NCI-H1105 treated with DMSO at 0.1 percent for 48 hours (cell line): ENCODE measurements at regions not wholly inside any gene's neighbourhood (a gene's known extent, or its start where the extent isn't known, plus 50 kb on each side); places are given as distances from the start of the nearest gene placed in this dataset.
"Not testable (repeated sequence)": the region's sequence is repeated elsewhere in the genome, so short reads cannot be mapped to it uniquely, and the experiment has no call there.

Experiments used
- DNase-seq: peaks from one replicate; lab custom pipeline; 2025; lab: John Stamatoyannopoulos, UW

- no peak for DNase-seq
Measured at GRCh38 chr6:106746652-106747051, 117.3 kb downstream of the QRSL1 start.

GRCh38 chr6:106745824-106746582 is 116.6 kb downstream of the QRSL1 start:
- DNase-seq, result no peak

GRCh38 chr6:106745197-106745770 is 115.9 kb downstream of the QRSL1 start:
- peak; percentile 37 for DNase-seq

GRCh38 chr6:106744781-106745180 is 115.4 kb downstream of the QRSL1 start:
- DNase-seq, result no peak

- DNase-seq, result not testable (repeated sequence)
Measured at GRCh38 chr6:106744029-106744428, 114.7 kb downstream of the QRSL1 start.

- DNase-seq, result no peak
Measured at GRCh38 chr6:106743612-106744011, 114.2 kb downstream of the QRSL1 start.

- no peak for DNase-seq
Measured at GRCh38 chr6:106740287-106740686, 110.9 kb downstream of the QRSL1 start.

GRCh38 chr6:106739387-106739786 is 110.0 kb downstream of the QRSL1 start:
- DNase-seq, result no peak

- no peak for DNase-seq
Measured at GRCh38 chr6:106736502-106736901, 107.1 kb downstream of the QRSL1 start.

- no peak for DNase-seq
Measured at GRCh38 chr6:106735828-106736227, 106.5 kb downstream of the QRSL1 start.

- DNase-seq, result no peak
Measured at GRCh38 chr6:106735136-106735633, 105.8 kb downstream of the QRSL1 start.

- no peak for DNase-seq
Measured at GRCh38 chr6:106733386-106733785, 104.0 kb downstream of the QRSL1 start.

GRCh38 chr6:106732376-106732940 is 103.1 kb downstream of the QRSL1 start:
- no peak for DNase-seq

GRCh38 chr6:106731843-106732160 is 102.4 kb downstream of the QRSL1 start:
- no peak for DNase-seq

GRCh38 chr6:106731144-106731842 is 101.9 kb downstream of the QRSL1 start:
- no peak for DNase-seq

- DNase-seq, result no peak
Measured at GRCh38 chr6:106730718-106731117, 101.3 kb downstream of the QRSL1 start.

GRCh38 chr6:106730264-106730663 is 100.9 kb downstream of the QRSL1 start:
- no peak for DNase-seq

GRCh38 chr6:106729841-106730240 is 100.5 kb downstream of the QRSL1 start:
- DNase-seq, result no peak

GRCh38 chr6:106728296-106728870 is 99.0 kb downstream of the QRSL1 start:
- no peak for DNase-seq

- DNase-seq, result peak; percentile 52
Measured at GRCh38 chr6:106727480-106728149, 98.2 kb downstream of the QRSL1 start.

GRCh38 chr6:106724848-106725247 is 95.5 kb downstream of the QRSL1 start:
- DNase-seq, result no peak

GRCh38 chr6:106724337-106724736 is 95.0 kb downstream of the QRSL1 start:
- DNase-seq, result no peak
